ENCODE measurements at regions not wholly inside any gene's neighbourhood (a gene's known extent, or its start where the extent isn't known, plus 50 kb on each side); places are given as distances from the start of the nearest gene placed in this dataset.

DNA sequence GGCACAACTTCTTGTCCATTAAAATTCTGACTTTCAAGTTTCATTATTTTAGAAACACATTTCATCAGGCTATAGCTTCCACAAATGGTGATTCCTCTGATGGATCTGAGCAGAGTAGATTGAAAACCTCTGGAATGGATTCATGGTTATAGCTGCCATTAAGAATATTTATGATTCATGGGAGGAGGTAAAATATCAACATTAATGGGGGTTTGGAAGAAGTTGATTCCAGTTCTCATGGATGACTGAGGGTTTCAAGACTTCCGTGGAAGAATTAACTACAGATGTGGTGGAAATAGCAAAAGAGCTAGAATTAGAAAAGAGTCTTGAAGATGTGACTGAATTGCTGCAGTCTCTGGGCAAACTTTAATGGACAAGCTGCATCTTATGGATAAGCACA, 797.4 kb downstream of the SUCLG1 start:
- ChIA-PET POLR2A (no interaction called here), CTCF (no interaction called here), RAD21 (ENCODE audit: unreplicated experiment) (no interaction called here), SMC1A (ENCODE audit: uncharacterized antibody, unreplicated experiment) (no interaction called here)
- H3K9ac ChIP-seq (ENCODE audit: control insufficient read depth, insufficient read depth, low read length) = no peak overlapping the region
- H3K4me2 ChIP-seq (ENCODE audit: control insufficient read depth, insufficient read depth) = no peak overlapping the region
- in situ Hi-C loops (cut with MboI) (no loop called here), intact Hi-C loops (cut with micrococcal nuclease; ENCODE audit: unreplicated experiment) (no loop called here)
- no peak overlapping the region for H2AFZ ChIP-seq (ENCODE audit: control insufficient read depth, low read depth, low read length)
- no peaks in the 10 kb centered on the region for H3K4me1 ChIP-seq (ENCODE audit: control insufficient read depth, insufficient read depth, low read length)
- H3K36me3 ChIP-seq (ENCODE audit: control insufficient read depth in 2 of 2, insufficient read depth in 2 of 2, low read length in 1 of 2) = no peaks in the 10 kb centered on the region
- H3K79me2 ChIP-seq (ENCODE audit: control insufficient read depth, insufficient read depth, low read length) = no peaks in the 10 kb centered on the region
- H3K27me3 ChIP-seq (replicated peaks in 1 of 2; ENCODE audit: control insufficient read depth in 2 of 2, insufficient read depth in 2 of 2, low read length in 1 of 2) = no peaks in the 10 kb centered on the region
- H3K4me3 ChIP-seq = no peak overlapping the region
- ATAC-seq (no peak), FAIRE-seq (no peak), DNase-seq (ENCODE audit: low read depth, low spot score) (no peak)
- H3K27ac ChIP-seq (ENCODE audit: control insufficient read depth, insufficient read depth) = no peak overlapping the region
- H3K9me3 ChIP-seq (replicated peaks; ENCODE audit: control insufficient read depth, insufficient read depth, low read length) = no peaks in the 10 kb centered on the region
- no peaks in the 10 kb centered on the region for H4K20me1 ChIP-seq (ENCODE audit: control insufficient read depth, insufficient read depth)
- BruUV-seq (replicated peaks) = no TSS peak
- WGBS (ENCODE audit: insufficient coverage, insufficient replicate concordance, low lambda C conversion rate, missing lambda C conversion rate) = 0% methylated on average over 1 of the region's 1 CpG
- no peak for TF ChIP-seq POLR2A (IDR thresholded peaks at IDR 0.05; ENCODE audit: low read depth, low read length)
- TF ChIP-seq RCOR1 (conservative IDR thresholded peaks at IDR 0.05; ENCODE audit: low read depth, low read length) = no peak
- TF ChIP-seq MXI1 (IDR thresholded peaks at IDR 0.05; ENCODE audit: low read depth, low read length) = no peak
- TF ChIP-seq IKZF2 (IDR thresholded peaks at IDR 0.05) = no peak
- TF ChIP-seq CBX5 (IDR thresholded peaks at IDR 0.05; ENCODE audit: low read depth) = no peak
- no peak for TF ChIP-seq HDAC2 (IDR thresholded peaks at IDR 0.05)
- TF ChIP-seq ZNF24 (IDR thresholded peaks at IDR 0.05) = no peak
- TF ChIP-seq, protein P1, sequence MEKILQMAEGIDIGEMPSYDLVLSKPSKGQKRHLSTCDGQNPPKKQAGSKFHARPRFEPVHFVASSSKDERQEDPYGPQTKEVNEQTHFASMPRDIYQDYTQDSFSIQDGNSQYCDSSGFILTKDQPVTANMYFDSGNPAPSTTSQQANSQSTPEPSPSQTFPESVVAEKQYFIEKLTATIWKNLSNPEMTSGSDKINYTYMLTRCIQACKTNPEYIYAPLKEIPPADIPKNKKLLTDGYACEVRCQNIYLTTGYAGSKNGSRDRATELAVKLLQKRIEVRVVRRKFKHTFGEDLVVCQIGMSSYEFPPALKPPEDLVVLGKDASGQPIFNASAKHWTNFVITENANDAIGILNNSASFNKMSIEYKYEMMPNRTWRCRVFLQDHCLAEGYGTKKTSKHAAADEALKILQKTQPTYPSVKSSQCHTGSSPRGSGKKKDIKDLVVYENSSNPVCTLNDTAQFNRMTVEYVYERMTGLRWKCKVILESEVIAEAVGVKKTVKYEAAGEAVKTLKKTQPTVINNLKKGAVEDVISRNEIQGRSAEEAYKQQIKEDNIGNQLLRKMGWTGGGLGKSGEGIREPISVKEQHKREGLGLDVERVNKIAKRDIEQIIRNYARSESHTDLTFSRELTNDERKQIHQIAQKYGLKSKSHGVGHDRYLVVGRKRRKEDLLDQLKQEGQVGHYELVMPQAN (conservative IDR thresholded peaks at IDR 0.05) = no peak
- TF ChIP-seq EGR1 (IDR thresholded peaks at IDR 0.05; ENCODE audit: borderline replicate concordance in 1 of 2, low read depth in 2 of 2, low read length in 2 of 2) = no peak
